GM12878 (cell line): ENCODE measurements at regions not wholly inside any gene's neighbourhood (a gene's known extent, or its start where the extent isn't known, plus 50 kb on each side); places are given as distances from the start of the nearest gene placed in this dataset.

ENCODE experiments used
- ATAC-seq: fragments of 200-7000 bp; cut with Tn5 transposase; 3 replicates; pipeline ENCODE4 v1.9.1; 2020; ENCODE audit warnings: mild to moderate bottlenecking, moderate library complexity
- BruUV-seq: library from RNA; stranded (reverse); fragments of 400-500 nt; replicated peaks from 2 replicates; lab custom pipeline; 2021; lab: Mats Ljungman, UMichigan
- CTCF ChIA-PET: fragments of 300-600 bp; sonication (Branson Sonifier 250); formaldehyde crosslinking; extraction: SDS; loops from one replicate; lab custom pipeline; 2021; ENCODE audit warnings: inconsistent platforms; lab: Yijun Ruan, JAX
- POLR2A ChIA-PET: fragments of 350-600 bp; formaldehyde crosslinking; extraction: SDS; loops from one replicate; lab custom pipeline; 2021; ENCODE audit warnings: inconsistent platforms; lab: Charles Lee
- RAD21 ChIA-PET: fragments of 300-600 bp; sonication (Branson Sonifier 250); formaldehyde crosslinking; loops from one replicate; lab custom pipeline; 2023; ENCODE audit warnings: antibody characterized with exemption; ENCODE audit not compliant: unreplicated experiment; lab: Charles Lee
- SMC1A ChIA-PET: fragments of 300-600 bp; sonication (Branson Sonifier 250); formaldehyde crosslinking; loops from one replicate; lab custom pipeline; 2023; ENCODE audit not compliant: unreplicated experiment, uncharacterized antibody; lab: Charles Lee
- DNase-seq: peaks from one replicate; pipeline ENCODE4 v3.0.0-alpha.2; 2011; ENCODE audit warnings: low read depth, low spot score
- FAIRE-seq: peaks from 3 replicates; lab custom pipeline; 2011; peaks lifted over from hg19 to GRCh38; lab: Jason Lieb, UNC
- H2AFZ ChIP-seq: 2 replicates; pipeline ENCODE4 v1.6.0; 2011; ENCODE audit warnings: low read depth, low read length, control low read depth; ENCODE audit not compliant: control insufficient read depth
- H3K27ac ChIP-seq: 2 replicates; pipeline ENCODE4 v1.5.1; 2011; ENCODE audit warnings: control low read depth; ENCODE audit not compliant: control insufficient read depth, insufficient read depth
- H3K27me3 ChIP-seq, 2 experiments: replicated peaks in 1 of 2; 2 replicates each; pipeline versions ENCODE4 v1.6.0 to v1.6.1; 2011; ENCODE audit warnings: low read length in 1 of 2; ENCODE audit not compliant: control insufficient read depth in 2 of 2, insufficient read depth in 2 of 2
- H3K36me3 ChIP-seq, 2 experiments: 2 replicates each; pipeline ENCODE4 v1.5.1; 2011; ENCODE audit warnings: low read length in 1 of 2; ENCODE audit not compliant: control insufficient read depth in 2 of 2, insufficient read depth in 2 of 2
- H3K4me1 ChIP-seq: 2 replicates; pipeline ENCODE4 v1.6.1; 2011; ENCODE audit warnings: mild to moderate bottlenecking, low read length, moderate library complexity, mixed read lengths; ENCODE audit not compliant: control insufficient read depth, insufficient read depth
- H3K4me2 ChIP-seq: 2 replicates; pipeline ENCODE4 v1.6.0; 2011; ENCODE audit warnings: control low read depth; ENCODE audit not compliant: control insufficient read depth, insufficient read depth
- H3K4me3 ChIP-seq: fragments of 200-600 bp; sonication (generic); 2 replicates; pipeline ENCODE4 v1.5.1; 2016
- H3K79me2 ChIP-seq: 2 replicates; pipeline ENCODE4 v1.6.0; 2011; ENCODE audit warnings: low read length; ENCODE audit not compliant: control insufficient read depth, insufficient read depth
- H3K9ac ChIP-seq: 2 replicates; pipeline ENCODE4 v1.8.0; 2011; ENCODE audit warnings: low read length, control low read depth, mixed read lengths; ENCODE audit not compliant: control insufficient read depth, insufficient read depth
- H3K9me3 ChIP-seq: replicated peaks from 3 replicates; pipeline ENCODE4 v1.5.1; 2011; ENCODE audit warnings: mild to moderate bottlenecking, low read length; ENCODE audit not compliant: control insufficient read depth, insufficient read depth
- H4K20me1 ChIP-seq: 2 replicates; pipeline ENCODE4 v1.6.0; 2011; ENCODE audit not compliant: control insufficient read depth, insufficient read depth
- ATF7 ChIP-seq: fragments of 450-650 bp; IDR thresholded peaks from 2 replicates; pipeline ENCODE4 v1.6.1; 2016; ENCODE audit warnings: low read depth, mild to moderate bottlenecking
- HDAC2 ChIP-seq: fragments of 200-600 bp; sonication (generic); IDR thresholded peaks from 2 replicates; pipeline ENCODE4 v1.6.1; 2017
- HDAC6 ChIP-seq: fragments of 200-600 bp; sonication (generic); IDR thresholded peaks from one replicate; pipeline ENCODE4 v1.8.0; 2017; ENCODE audit warnings: antibody characterized with exemption; ENCODE audit not compliant: unreplicated experiment
- IKZF2 ChIP-seq, 2 experiments: fragments of 450-650 bp; IDR thresholded peaks; 2 replicates each; pipeline ENCODE4 v1.6.1; 2017; ENCODE audit warnings: mild to moderate bottlenecking in 2 of 2, moderate library complexity in 2 of 2
- LARP7 ChIP-seq: fragments of 450-650 bp; IDR thresholded peaks from 2 replicates; pipeline ENCODE4 v1.6.1; 2017; ENCODE audit warnings: mild to moderate bottlenecking
- MXI1 ChIP-seq: fragments of 150-350 bp; IDR thresholded peaks from 2 replicates; pipeline ENCODE4 v1.6.1; 2011; ENCODE audit warnings: low read depth, mild to moderate bottlenecking, inconsistent platforms, low read length, improper control_type of control experiment
- MYB ChIP-seq: fragments of 150-350 bp; IDR thresholded peaks from 2 replicates; pipeline ENCODE4 v1.6.1; 2014; ENCODE audit warnings: mild to moderate bottlenecking, low read depth, low read length, borderline replicate concordance
- NFXL1 ChIP-seq: fragments of 450-650 bp; IDR thresholded peaks from 2 replicates; pipeline ENCODE4 v1.6.1; 2017; ENCODE audit warnings: antibody characterized with exemption, mild to moderate bottlenecking, borderline replicate concordance
- NFYB ChIP-seq: IDR thresholded peaks from 2 replicates; pipeline ENCODE4 v1.6.1; 2011; ENCODE audit warnings: low read depth, mild to moderate bottlenecking, low read length, improper control_type of control experiment, moderate library complexity; ENCODE audit not compliant: insufficient read depth
- POLR2AphosphoS5 ChIP-seq: IDR thresholded peaks from 2 replicates; pipeline ENCODE4 v1.6.1; 2011; ENCODE audit warnings: mild to moderate bottlenecking, low read length, inconsistent platforms
- RAD51 ChIP-seq: fragments of 450-650 bp; IDR thresholded peaks from 2 replicates; pipeline ENCODE4 v1.6.1; 2016; ENCODE audit warnings: moderate library complexity, mild to moderate bottlenecking, inconsistent platforms
- REST ChIP-seq: IDR thresholded peaks from 2 replicates; pipeline ENCODE4 v1.6.1; 2012; ENCODE audit warnings: mild to moderate bottlenecking, low read depth, low read length
- RUNX3 ChIP-seq: IDR thresholded peaks from 2 replicates; pipeline ENCODE4 v1.6.1; 2012; ENCODE audit warnings: low read length, inconsistent platforms
- SIX5 ChIP-seq: IDR thresholded peaks from 2 replicates; pipeline ENCODE4 v1.6.1; 2011; ENCODE audit warnings: mild to moderate bottlenecking, low read depth, low read length, moderate library complexity; ENCODE audit not compliant: severe bottlenecking
- SMARCA5 ChIP-seq: fragments of 450-650 bp; IDR thresholded peaks from 2 replicates; pipeline ENCODE4 v1.6.1; 2017; ENCODE audit warnings: mild to moderate bottlenecking
- SP1 ChIP-seq: IDR thresholded peaks from one replicate; pipeline ENCODE4 v1.6.1; 2011; ENCODE audit warnings: low read depth, low read length
- YY1 ChIP-seq: IDR thresholded peaks from 2 replicates; pipeline ENCODE4 v1.6.1; 2011; ENCODE audit warnings: low read depth, mild to moderate bottlenecking, low read length
- ZNF207 ChIP-seq: fragments of 450-650 bp; IDR thresholded peaks from 2 replicates; pipeline ENCODE4 v1.6.1; 2014; ENCODE audit warnings: antibody characterized with exemption, mild to moderate bottlenecking, borderline replicate concordance
- ZNF384 ChIP-seq: IDR thresholded peaks from 2 replicates; pipeline ENCODE4 v1.6.1; 2012; ENCODE audit warnings: low read depth, mild to moderate bottlenecking, low read length, improper control_type of control experiment, borderline replicate concordance
- WGBS: methylation state at CpG from one replicate; pipeline ENCODE4 v1.1.6; 2016; ENCODE audit warnings: low lambda C conversion rate; ENCODE audit not compliant: insufficient replicate concordance, insufficient coverage; ENCODE audit errors: missing lambda C conversion rate; 5-methylcytosine and 5-hydroxymethylcytosine counted together
- in situ Hi-C: fragments of 300-500 bp; cut with MboI; formaldehyde crosslinking; loops from 9 replicates; pipeline ENCODE4 v1.14.3; 2018; ENCODE audit warnings: mixed read lengths
- intact Hi-C: fragments of 100-400 bp; cut with micrococcal nuclease; formaldehyde crosslinking; loops from one replicate; pipeline ENCODE4 v1.14.2; 2022; ENCODE audit not compliant: unreplicated experiment

- H2AFZ ChIP-seq = no peak overlapping the region
- H3K79me2 ChIP-seq = no peaks in the 10 kb centered on the region
- intact Hi-C loops = no loop called here
- no peaks in the 10 kb centered on the region for H3K9me3 ChIP-seq
- ChIA-PET SMC1A (interaction anchor here (1.3 kb wide), 1 partner anchor 10 kb away, joined by 3 read pairs; no protein-coding TSS in a partner anchor), RAD21 (no interaction called here), CTCF (no interaction called here), POLR2A (no interaction called here)
- H3K36me3 ChIP-seq = no peaks in the 10 kb centered on the region
- no peak overlapping the region for H3K4me2 ChIP-seq
- ATAC-seq = no peak
- DNase-seq = no peak
- no peak overlapping the region for H3K4me3 ChIP-seq
- no peak for FAIRE-seq
- BruUV-seq = no TSS peak
- in situ Hi-C loops = no loop called here
- H3K27me3 ChIP-seq = no peaks in the 10 kb centered on the region
- no peak overlapping the region for H3K27ac ChIP-seq
- TF ChIP-seq MXI1 (no peak), ZNF384 (no peak), POLR2AphosphoS5 (no peak), SMARCA5 (no peak), HDAC2 (no peak), NFXL1 (no peak), SIX5 (no peak), ATF7 (no peak)
- H3K9ac ChIP-seq = no peak overlapping the region
- WGBS = 0% methylated on average over 1 of the region's 1 CpG
- H4K20me1 ChIP-seq = no peaks in the 10 kb centered on the region
- no peaks in the 10 kb centered on the region for H3K4me1 ChIP-seq
These were observed 215.1 kb downstream of the NUP35 start for GRCh38 chr2:183339311-183339710.

GRCh38 chr2:183341057-183341456 lies 216.8 kb downstream of the NUP35 start:
- FAIRE-seq (no peak), DNase-seq (no peak), ATAC-seq (peak; percentile 52)
- Histone ChIP-seq H3K4me2 (no peak overlapping the region), H3K9ac (no peak overlapping the region), H3K4me1 (no peaks in the 10 kb centered on the region), H3K9me3 (no peaks in the 10 kb centered on the region), H3K4me3 (no peak overlapping the region), H4K20me1 (no peaks in the 10 kb centered on the region), H3K27ac (no peak overlapping the region), H2AFZ (no peak overlapping the region), H3K27me3 (no peaks in the 10 kb centered on the region), H3K79me2 (no peaks in the 10 kb centered on the region), H3K36me3 (no peaks in the 10 kb centered on the region)
- in situ Hi-C loops (no loop called here), intact Hi-C loops (no loop called here)
- WGBS = 0% methylated on average over 1 of the region's 1 CpG
- RAD21 ChIA-PET = no interaction called here
- SMC1A ChIA-PET = no interaction called here
- BruUV-seq = no TSS peak
- POLR2A ChIA-PET = no interaction called here
- CTCF ChIA-PET = interaction anchor here (1.1 kb wide), 1 partner anchor 8 kb away, joined by 4 read pairs; no protein-coding TSS in a partner anchor
- TF ChIP-seq RAD51 = no peak
- TF ChIP-seq ZNF207 = no peak
- TF ChIP-seq HDAC6 = no peak
- no peak for TF ChIP-seq LARP7
- no peak for TF ChIP-seq RUNX3
- no peak for TF ChIP-seq YY1
- TF ChIP-seq NFYB = no peak
- TF ChIP-seq ZNF384 = no peak
- no peak for TF ChIP-seq REST
- no peak for TF ChIP-seq MYB
- no peak for TF ChIP-seq SP1
- TF ChIP-seq IKZF2 (IDR thresholded peaks at IDR 0.05) = no peak
